Glomerular visceral epithelial cell (primary cell): ENCODE measurements at regions not wholly inside any gene's neighbourhood (a gene's known extent, or its start where the extent isn't known, plus 50 kb on each side); places are given as distances from the start of the nearest gene placed in this dataset.

Source experiments
- DNase-seq: peaks from one replicate; pipeline ENCODE4 v3.0.0-alpha.2; 2016; ENCODE audit errors: extremely low spot score

GRCh38 chr3:182717216-182717615 is 76.1 kb upstream of the ATP11B start:
- no peak for DNase-seq

DNA sequence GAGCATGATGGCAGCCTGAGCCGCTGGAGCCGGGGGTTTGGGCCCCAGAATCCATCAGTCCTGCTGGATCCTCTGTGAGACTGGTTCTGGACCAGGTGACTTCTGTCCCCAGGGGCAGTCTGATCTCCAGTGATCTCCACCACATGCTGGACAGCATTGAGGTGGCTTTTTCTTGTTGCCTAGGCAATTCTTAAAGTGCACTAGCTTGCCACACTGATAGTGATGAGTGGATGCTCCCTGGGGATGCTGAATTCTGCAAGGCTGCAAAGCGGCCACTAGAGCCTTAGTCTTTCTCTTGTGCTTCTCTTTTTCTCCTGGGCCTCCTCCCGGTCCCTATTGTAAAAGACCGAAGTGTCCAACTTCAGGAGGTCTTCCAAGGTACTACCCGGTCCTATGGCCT is 70.4 kb upstream of the ATP11B start:
- DNase-seq = no peak

DNA sequence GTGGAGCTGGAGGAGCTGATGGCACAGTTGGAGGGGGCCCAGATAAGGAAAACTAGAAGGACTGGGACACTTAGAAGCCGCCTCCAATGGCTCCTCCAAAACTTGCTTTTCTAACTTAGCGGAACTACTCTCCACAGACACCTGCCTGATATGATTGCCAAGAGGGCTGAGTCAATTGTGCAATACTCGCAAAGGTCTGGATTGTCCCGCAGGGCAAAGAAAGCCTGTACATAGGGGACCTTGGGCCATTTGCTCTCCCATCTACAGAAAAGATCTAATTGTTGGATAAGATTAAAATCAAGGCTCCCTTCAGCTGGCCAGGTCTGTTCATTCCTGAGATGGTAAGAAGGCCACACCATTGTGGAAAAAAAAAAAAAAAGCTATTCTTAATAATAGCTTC is 69.7 kb upstream of the ATP11B start:
- no peak for DNase-seq

- DNase-seq = no peak
These were observed 67.7 kb upstream of the ATP11B start for GRCh38 chr3:182725372-182726251.

DNA sequence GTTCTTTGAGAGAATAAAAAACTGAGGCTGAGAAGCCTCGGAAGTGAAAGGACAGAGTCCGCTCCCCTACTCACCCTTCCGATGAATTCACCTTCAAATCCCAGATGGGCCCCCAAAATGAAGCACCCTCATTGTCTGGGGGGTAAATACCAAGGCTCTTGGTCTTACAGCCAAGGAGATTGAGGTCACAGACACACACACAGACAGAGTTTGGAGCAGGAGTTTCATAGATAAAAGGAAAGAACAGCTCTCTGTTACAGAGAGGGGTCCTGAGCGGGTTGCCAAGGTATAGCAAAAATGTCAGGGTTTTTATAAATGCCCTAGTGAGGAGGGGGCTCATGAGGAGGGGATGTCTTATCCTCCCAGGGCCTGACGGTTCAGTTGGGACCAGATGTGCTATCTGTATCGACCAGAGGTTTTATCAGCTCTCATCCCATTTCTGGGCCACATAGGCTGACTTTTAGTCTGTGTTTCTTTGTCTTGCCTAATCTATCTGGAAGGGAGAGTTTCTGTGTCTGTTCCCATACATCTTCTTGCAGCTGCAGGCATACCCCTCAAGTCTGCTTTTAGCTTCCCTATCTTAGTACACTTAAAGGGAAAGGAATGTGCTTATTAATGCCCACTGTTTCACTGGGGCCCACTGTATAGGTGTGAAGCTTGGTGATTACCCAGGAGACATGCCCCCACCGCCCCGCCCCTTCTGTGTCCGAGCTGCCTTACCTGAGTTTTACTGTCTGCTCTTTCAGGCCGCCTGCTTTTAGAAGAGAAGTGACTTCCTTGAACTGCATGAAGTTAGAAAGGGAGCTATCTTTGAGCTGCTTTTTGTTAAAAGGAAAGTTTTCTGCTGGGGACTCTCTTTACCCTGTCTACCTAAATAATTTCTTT is 66.8 kb upstream of the ATP11B start:
- no peak for DNase-seq

GRCh38 chr3:182728238-182728637 is 65.1 kb upstream of the ATP11B start:
- no peak for DNase-seq

DNA sequence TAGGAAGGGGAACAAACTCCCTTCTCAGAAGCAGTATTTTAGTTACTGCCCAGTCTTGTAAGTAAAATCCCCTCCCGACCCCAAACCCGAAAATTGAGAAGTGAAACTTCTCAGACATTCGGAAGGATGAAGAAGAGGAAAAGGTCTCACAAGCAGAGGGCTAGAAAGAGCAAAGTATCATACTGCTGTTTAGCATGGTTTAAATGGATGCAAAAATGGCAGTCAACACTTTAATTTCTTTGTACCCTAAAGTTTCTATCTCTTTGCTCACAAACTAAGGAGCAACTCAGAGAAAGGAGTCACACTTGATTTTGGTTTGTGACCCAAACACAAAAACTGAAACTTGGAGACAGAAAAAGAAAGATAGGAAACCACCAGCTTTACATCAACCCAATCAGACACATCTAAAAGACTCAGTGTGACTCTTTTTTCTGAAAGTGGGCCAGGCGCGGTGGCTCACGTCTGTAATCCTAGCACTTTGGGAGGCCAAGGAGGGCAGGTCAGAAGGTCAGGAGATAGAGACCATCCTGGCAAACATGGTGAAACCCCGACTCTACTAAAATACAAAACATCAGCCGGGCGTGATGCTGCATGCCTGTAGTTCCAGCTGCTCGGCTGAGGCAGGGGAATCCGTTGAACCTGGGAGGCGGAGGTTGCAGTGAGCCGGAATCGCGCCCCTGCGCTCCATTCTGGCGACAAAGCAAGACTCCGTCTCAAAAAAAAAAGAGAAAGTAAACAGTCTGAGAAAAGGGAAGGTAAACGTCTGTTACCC is 63.2 kb upstream of the ATP11B start:
- no peak for DNase-seq

DNA sequence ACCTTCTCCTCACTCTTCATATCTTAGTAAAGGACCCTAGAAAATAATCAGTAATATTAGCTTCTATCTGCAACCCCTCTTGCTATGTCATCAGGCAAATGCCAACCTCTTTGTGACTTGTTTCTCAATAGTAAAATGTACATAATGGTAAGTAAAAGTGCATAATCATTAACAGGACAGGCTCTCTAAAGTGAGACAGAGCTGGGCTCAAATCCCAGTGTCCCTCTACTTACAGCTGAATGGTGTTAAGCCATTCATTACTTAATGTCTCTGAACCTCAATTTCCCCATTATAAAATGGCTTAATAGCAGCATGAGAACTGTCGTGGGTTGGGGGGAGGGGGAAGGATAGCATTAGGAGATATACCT is 62.6 kb upstream of the ATP11B start:
- no peak for DNase-seq

DNA sequence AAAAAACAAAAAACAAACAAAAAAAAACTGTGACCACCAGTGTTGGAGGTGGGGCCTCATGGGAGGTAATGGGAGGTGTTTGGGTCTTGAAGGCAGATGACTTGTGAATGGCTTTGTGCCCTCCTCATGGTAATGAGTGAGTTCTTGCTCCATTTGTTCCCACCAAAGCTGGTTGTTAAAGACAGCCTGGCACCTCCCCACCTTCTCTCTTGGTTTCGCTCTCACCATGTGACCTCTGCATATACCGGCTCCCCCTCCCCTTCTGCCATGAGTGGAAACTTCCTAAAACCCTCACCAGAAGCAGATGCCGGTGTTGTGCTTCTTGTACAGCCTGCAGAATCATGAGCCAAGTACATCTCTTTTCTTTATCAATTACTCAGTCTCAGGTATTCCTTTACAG is 61.5 kb upstream of the ATP11B start:
- no peak for DNase-seq

- no peak for DNase-seq
These were observed 60.9 kb upstream of the ATP11B start for GRCh38 chr3:182732232-182733015.

DNA sequence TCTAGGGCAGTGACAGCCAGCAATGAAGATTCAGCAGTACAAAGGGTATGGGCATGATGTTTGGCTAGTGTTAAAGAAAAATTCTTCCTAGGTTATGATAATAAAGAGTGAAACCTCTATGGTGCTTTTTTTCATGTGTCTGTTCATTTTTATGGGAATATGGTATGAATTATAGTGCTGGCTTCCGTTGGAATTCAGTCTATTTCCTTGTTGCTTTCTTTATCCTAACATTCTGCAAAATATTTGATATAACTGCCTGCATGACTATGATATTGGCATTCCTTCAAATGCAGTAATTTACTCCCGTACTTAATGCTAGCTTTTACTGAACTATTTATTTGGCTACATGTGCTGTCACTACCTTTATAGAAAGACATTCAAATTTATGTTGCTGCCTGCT is 57.6 kb upstream of the ATP11B start:
- DNase-seq = no peak

GRCh38 chr3:182737825-182738224 is 55.5 kb upstream of the ATP11B start:
- DNase-seq = no peak

DNA sequence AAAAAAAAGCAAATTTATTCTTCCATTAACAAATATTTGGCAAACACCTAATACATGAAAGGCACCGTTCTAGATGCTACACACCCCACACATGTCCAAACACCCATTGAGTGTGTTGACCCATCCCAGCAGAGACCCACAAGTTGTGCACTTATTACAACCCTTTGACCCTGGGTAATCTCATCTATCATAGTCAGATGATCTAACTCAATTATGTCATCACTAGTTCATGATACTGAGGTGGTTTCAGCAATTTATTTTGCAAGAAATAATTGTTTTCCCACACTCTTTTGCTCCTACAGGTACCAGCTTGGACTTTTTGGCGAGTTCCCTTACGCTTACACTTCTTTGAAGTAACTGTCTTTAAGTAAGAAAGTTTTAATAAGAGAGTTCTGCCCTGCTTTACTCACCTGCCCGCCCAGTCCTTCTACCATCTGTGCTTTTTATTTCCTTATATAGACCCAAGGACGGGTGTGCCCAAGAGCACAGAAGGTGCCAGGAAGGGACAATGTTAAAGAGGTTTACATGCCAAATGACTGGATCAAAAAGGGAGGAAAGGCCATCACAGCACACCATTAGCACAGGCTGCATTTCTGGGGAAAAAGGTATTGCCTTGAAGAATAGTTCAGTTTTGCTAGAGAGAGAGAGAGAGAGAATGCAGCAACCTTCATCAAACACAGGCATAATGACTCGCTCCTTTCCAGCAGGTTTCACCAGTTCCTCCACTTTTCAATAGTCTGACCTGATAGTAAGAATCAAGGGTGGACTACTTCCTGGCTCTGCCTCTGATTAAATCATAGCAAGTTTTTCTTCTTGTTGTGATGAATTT is 54.5 kb upstream of the ATP11B start:
- DNase-seq = no peak

DNA sequence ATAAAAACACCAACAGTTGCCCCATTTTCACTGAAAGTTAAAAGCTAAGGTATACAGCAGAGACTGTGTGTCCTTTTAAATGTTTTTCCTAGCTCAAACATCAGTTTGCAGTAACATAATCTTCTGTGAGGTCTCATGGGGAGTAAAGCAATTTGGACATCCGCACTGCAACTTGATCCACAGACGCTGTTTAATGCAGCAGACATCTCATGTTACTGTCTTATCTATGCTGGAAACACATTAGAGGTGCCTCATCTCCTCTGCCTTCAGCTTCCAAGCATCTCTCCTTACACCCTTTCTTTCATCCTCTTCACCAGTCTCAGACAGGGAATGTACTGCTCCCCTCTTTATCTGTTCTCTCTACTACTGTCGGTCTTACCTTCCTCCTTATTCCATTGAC is 53.7 kb upstream of the ATP11B start:
- no peak for DNase-seq

DNA sequence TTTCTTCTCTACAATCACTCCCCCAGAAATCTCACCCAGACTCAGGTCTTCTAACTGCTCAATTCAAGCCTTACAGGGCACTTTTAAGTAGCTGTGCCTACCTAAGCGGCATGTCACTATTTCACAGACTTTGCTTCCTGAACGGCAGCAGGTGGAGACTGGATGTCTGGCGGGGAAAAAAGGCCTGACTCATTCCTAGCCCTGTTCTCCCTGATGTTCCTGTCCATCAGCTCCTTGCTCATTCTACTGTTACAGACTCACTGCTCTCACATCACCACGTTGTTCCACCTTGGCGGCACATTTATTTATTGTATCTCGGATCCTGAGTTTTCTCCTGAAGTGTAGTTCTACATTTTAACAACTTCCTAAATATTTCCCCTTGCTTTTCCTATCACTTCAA is 52.6 kb upstream of the ATP11B start:
- peak; percentile 51 for DNase-seq

DNA sequence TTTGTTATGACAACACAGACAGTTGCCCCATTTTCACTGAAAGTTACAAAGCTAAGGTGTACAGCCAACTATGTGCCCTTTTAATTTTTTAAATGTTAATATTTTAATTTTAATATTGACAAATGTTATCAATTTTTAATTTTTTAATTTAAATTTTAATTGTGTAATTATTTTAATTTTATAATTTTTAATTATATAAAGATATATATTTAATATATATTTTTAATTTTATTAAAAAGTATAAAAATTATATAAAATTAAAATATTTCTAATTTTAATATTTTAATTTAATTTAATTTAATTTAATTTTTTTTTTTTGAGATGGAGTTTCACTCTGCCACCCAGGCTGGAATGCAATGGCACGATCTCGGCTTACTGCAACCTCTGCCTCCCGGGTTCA is 52.1 kb upstream of the ATP11B start:
- no peak for DNase-seq
